K562 (cell line): ENCODE measurements at regions not wholly inside any gene's neighbourhood (a gene's known extent, or its start where the extent isn't known, plus 50 kb on each side); places are given as distances from the start of the nearest gene placed in this dataset.

ENCODE experiments used
- BMI1 ChIP-seq: fragments of 150-350 bp; IDR thresholded peaks from 2 replicates; pipeline ENCODE4 v1.6.1; 2014; ENCODE audit warnings: low read length
- CBX1 ChIP-seq: sonication (generic); IDR thresholded peaks from 2 replicates; pipeline ENCODE4 v1.6.1; 2016; ENCODE audit warnings: antibody characterized with exemption, low read depth, mild to moderate bottlenecking
- CBX3 ChIP-seq, 2 experiments: IDR thresholded peaks; 1 replicate in 1 of 2; 2 replicates in 1 of 2; pipeline ENCODE4 v1.6.1; 2012; ENCODE audit warnings: inconsistent platforms in 2 of 2, low read length in 2 of 2, borderline replicate concordance in 1 of 2, control low read depth in 1 of 2
- DACH1 ChIP-seq: fragments of 450-650 bp; IDR thresholded peaks from 2 replicates; pipeline ENCODE4 v1.6.1; 2018; ENCODE audit not compliant: partially characterized antibody
- HDAC8 ChIP-seq: fragments of 450-650 bp; IDR thresholded peaks from 2 replicates; pipeline ENCODE4 v1.6.1; 2016; ENCODE audit warnings: mild to moderate bottlenecking, missing genetic modification characterization, moderate library complexity, missing compliant biosample characterization
- IRF1 ChIP-seq: sonication (generic); formaldehyde crosslinking; IDR thresholded peaks from 2 replicates; pipeline ENCODE4 v1.8.0; 2022; ENCODE audit warnings: missing genetic modification reagents, mild to moderate bottlenecking, borderline replicate concordance
- NR4A1 ChIP-seq, 2 experiments: fragments of 250-450 bp in 1 of 2; fragments of 450-650 bp in 1 of 2; sonication (Bioruptor Pico) in 1 of 2; IDR thresholded peaks; 2 replicates each; pipeline versions ENCODE4 v1.4.0 to v1.6.1; 2016 to 2020; ENCODE audit warnings: mild to moderate bottlenecking in 2 of 2, missing compliant biosample characterization in 1 of 2, missing genetic modification characterization in 1 of 2, moderate library complexity in 1 of 2
- ZBTB1 ChIP-seq: sonication (generic); formaldehyde crosslinking; IDR thresholded peaks from 2 replicates; pipeline ENCODE4 v1.8.1; 2023; ENCODE audit warnings: missing genetic modification reagents, low read depth, mild to moderate bottlenecking, borderline replicate concordance
- ZFP36 ChIP-seq: fragments of 150-350 bp; IDR thresholded peaks from 2 replicates; pipeline ENCODE4 v1.6.1; 2018; ENCODE audit warnings: low read length, low read depth; ENCODE audit not compliant: partially characterized antibody
- ZNF589 ChIP-seq: fragments of 200-800 bp; sonication (Bioruptor generic); IDR thresholded peaks from 2 replicates; pipeline ENCODE4 v1.6.1; 2016; ENCODE audit warnings: low read depth, missing genetic modification characterization, missing compliant biosample characterization
- ZNF696 ChIP-seq: fragments of 250-450 bp; sonication (Bioruptor Pico); conservative IDR thresholded peaks from 2 replicates; pipeline ENCODE4 v1.4.0; 2020; ENCODE audit warnings: mild to moderate bottlenecking, moderate library complexity
- ZNF766 ChIP-seq: fragments of 200-800 bp; sonication (Bioruptor generic); conservative IDR thresholded peaks from 2 replicates; pipeline ENCODE4 v1.6.1; 2016; ENCODE audit warnings: missing genetic modification characterization, missing compliant biosample characterization
- ZNF785 ChIP-seq: fragments of 250-450 bp; sonication (Bioruptor Pico); IDR thresholded peaks from 2 replicates; pipeline ENCODE4 v1.4.0; 2020; ENCODE audit warnings: mild to moderate bottlenecking
- TF ChIP-seq, protein P1 (sequence below): fragments of 450-650 bp; IDR thresholded peaks from 2 replicates; pipeline ENCODE4 v1.6.1; 2016; ENCODE audit warnings: missing biosample characterization, missing genetic modification characterization
- TF ChIP-seq, protein P2 (sequence below): fragments of 450-650 bp; conservative IDR thresholded peaks from 2 replicates; pipeline ENCODE4 v1.6.1; 2016; ENCODE audit warnings: missing genetic modification characterization, low read depth, mild to moderate bottlenecking, control low read depth, missing compliant biosample characterization
- TF ChIP-seq, protein P3 (sequence below), 2 experiments: fragments of 450-650 bp; IDR thresholded peaks; 2 replicates each; pipeline ENCODE4 v1.6.1; 2018; ENCODE audit warnings: mild to moderate bottlenecking in 2 of 2, low read depth in 1 of 2; ENCODE audit not compliant: partially characterized antibody in 2 of 2
- TF ChIP-seq, protein P4 (sequence below): sonication (generic); formaldehyde crosslinking; IDR thresholded peaks from 2 replicates; pipeline ENCODE4 v1.8.0; 2023; ENCODE audit warnings: mild to moderate bottlenecking, missing genetic modification reagents

- TF ChIP-seq DACH1 (no peak), BMI1 (no peak), ZFP36 (no peak), HDAC8 (tag) (no peak), ZNF589 (CRISPR knock-in tag) (no peak), CBX1 (no peak), ZNF785 (CRISPR knock-in tag) (no peak), ZNF696 (no peak), CBX3 (IDR thresholded peaks at IDR 0.05; ENCODE audit: borderline replicate concordance in 1 of 2, low read length in 2 of 2) (no peak), NR4A1 (CRISPR knock-in tag; IDR thresholded peaks at IDR 0.05) (no peak), NR4A1 (tag; IDR thresholded peaks at IDR 0.05) (peak; percentile 62; the same call in 1 of the 2 replicates), IRF1 (no peak), ZBTB1 (CRISPR knock-in tag) (no peak), ZNF766 (CRISPR knock-in tag) (peak; percentile 95)
- TF ChIP-seq, protein P1, sequence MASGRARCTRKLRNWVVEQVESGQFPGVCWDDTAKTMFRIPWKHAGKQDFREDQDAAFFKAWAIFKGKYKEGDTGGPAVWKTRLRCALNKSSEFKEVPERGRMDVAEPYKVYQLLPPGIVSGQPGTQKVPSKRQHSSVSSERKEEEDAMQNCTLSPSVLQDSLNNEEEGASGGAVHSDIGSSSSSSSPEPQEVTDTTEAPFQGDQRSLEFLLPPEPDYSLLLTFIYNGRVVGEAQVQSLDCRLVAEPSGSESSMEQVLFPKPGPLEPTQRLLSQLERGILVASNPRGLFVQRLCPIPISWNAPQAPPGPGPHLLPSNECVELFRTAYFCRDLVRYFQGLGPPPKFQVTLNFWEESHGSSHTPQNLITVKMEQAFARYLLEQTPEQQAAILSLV (tag) = no peak
- TF ChIP-seq, protein P2, sequence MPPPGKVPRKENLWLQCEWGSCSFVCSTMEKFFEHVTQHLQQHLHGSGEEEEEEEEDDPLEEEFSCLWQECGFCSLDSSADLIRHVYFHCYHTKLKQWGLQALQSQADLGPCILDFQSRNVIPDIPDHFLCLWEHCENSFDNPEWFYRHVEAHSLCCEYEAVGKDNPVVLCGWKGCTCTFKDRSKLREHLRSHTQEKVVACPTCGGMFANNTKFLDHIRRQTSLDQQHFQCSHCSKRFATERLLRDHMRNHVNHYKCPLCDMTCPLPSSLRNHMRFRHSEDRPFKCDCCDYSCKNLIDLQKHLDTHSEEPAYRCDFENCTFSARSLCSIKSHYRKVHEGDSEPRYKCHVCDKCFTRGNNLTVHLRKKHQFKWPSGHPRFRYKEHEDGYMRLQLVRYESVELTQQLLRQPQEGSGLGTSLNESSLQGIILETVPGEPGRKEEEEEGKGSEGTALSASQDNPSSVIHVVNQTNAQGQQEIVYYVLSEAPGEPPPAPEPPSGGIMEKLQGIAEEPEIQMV (tag) = no peak
- TF ChIP-seq, protein P3, sequence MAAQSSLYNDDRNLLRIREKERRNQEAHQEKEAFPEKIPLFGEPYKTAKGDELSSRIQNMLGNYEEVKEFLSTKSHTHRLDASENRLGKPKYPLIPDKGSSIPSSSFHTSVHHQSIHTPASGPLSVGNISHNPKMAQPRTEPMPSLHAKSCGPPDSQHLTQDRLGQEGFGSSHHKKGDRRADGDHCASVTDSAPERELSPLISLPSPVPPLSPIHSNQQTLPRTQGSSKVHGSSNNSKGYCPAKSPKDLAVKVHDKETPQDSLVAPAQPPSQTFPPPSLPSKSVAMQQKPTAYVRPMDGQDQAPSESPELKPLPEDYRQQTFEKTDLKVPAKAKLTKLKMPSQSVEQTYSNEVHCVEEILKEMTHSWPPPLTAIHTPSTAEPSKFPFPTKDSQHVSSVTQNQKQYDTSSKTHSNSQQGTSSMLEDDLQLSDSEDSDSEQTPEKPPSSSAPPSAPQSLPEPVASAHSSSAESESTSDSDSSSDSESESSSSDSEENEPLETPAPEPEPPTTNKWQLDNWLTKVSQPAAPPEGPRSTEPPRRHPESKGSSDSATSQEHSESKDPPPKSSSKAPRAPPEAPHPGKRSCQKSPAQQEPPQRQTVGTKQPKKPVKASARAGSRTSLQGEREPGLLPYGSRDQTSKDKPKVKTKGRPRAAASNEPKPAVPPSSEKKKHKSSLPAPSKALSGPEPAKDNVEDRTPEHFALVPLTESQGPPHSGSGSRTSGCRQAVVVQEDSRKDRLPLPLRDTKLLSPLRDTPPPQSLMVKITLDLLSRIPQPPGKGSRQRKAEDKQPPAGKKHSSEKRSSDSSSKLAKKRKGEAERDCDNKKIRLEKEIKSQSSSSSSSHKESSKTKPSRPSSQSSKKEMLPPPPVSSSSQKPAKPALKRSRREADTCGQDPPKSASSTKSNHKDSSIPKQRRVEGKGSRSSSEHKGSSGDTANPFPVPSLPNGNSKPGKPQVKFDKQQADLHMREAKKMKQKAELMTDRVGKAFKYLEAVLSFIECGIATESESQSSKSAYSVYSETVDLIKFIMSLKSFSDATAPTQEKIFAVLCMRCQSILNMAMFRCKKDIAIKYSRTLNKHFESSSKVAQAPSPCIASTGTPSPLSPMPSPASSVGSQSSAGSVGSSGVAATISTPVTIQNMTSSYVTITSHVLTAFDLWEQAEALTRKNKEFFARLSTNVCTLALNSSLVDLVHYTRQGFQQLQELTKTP (IDR thresholded peaks at IDR 0.05; ENCODE audit: low read depth in 1 of 2, partially characterized antibody in 2 of 2) = no peak
- TF ChIP-seq, protein P4, sequence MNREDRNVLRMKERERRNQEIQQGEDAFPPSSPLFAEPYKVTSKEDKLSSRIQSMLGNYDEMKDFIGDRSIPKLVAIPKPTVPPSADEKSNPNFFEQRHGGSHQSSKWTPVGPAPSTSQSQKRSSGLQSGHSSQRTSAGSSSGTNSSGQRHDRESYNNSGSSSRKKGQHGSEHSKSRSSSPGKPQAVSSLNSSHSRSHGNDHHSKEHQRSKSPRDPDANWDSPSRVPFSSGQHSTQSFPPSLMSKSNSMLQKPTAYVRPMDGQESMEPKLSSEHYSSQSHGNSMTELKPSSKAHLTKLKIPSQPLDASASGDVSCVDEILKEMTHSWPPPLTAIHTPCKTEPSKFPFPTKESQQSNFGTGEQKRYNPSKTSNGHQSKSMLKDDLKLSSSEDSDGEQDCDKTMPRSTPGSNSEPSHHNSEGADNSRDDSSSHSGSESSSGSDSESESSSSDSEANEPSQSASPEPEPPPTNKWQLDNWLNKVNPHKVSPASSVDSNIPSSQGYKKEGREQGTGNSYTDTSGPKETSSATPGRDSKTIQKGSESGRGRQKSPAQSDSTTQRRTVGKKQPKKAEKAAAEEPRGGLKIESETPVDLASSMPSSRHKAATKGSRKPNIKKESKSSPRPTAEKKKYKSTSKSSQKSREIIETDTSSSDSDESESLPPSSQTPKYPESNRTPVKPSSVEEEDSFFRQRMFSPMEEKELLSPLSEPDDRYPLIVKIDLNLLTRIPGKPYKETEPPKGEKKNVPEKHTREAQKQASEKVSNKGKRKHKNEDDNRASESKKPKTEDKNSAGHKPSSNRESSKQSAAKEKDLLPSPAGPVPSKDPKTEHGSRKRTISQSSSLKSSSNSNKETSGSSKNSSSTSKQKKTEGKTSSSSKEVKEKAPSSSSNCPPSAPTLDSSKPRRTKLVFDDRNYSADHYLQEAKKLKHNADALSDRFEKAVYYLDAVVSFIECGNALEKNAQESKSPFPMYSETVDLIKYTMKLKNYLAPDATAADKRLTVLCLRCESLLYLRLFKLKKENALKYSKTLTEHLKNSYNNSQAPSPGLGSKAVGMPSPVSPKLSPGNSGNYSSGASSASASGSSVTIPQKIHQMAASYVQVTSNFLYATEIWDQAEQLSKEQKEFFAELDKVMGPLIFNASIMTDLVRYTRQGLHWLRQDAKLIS = no peak
These were observed 357.2 kb downstream of the CD83 start (continued) for GRCh38 chr6:14474816-14475215.
